Activated effector memory CD4-positive, alpha-beta T cell treated with anti-CD3 and anti-CD28 coated beads, Interleukin-2, amount 50 U/mL, for 16 hours (primary cell): ENCODE measurements at regions not wholly inside any gene's neighbourhood (a gene's known extent, or its start where the extent isn't known, plus 50 kb on each side); places are given as distances from the start of the nearest gene placed in this dataset.

Experiments used
- DNase-seq: peaks from one replicate; pipeline ENCODE4 v3.0.0-alpha.2; 2020

GRCh38 chr12:107283652-107284051 is 190.3 kb upstream of the CRY1 start:
- DNase-seq: no peak

DNA sequence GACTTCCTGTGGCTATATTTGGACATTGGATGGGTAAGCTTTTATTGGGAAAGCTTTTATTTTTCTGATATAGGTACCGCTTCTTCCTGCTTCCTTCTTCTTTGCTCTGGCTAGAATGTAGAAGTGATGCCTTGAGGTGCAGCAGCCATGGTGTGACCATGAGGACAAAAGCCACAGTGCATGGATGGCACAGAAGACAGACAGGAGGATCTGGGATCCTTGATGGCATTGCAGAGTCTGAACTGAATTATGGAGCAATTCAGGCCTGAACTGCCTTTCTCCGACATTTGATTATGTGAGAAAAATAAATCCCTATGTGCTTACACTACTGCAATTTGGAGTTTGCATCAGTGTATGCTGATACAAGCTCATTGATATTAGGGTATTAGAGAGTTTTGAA is 191.3 kb upstream of the CRY1 start:
- no peak for DNase-seq

- DNase-seq: peak; percentile 68
Measured at GRCh38 chr12:107287436-107288413, 194.4 kb upstream of the CRY1 start.

GRCh38 chr12:107288414-107289127 is 195.2 kb upstream of the CRY1 start:
- no peak for DNase-seq

DNA sequence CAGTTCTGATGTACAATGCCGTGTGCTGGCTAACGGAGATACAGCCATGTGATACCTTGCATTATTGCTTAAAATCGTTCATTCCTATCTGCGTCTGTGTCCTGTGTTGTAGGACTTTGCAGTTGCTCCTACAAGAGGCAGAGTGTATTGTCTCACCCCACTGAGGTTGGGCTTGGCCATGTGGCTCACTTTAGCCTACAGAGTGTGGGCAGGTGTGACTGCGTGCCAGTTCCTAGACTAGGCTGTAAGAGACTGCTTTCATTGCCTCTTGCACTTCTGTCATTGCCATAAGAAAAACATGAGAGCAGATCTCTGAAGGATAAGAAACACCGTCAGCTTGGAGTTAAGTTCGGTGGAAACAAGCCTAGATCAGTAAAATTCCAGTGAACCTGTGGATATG is 197.7 kb upstream of the CRY1 start:
- no peak for DNase-seq

GRCh38 chr12:107296681-107297089 is 203.3 kb upstream of the CRY1 start:
- no peak for DNase-seq

DNA sequence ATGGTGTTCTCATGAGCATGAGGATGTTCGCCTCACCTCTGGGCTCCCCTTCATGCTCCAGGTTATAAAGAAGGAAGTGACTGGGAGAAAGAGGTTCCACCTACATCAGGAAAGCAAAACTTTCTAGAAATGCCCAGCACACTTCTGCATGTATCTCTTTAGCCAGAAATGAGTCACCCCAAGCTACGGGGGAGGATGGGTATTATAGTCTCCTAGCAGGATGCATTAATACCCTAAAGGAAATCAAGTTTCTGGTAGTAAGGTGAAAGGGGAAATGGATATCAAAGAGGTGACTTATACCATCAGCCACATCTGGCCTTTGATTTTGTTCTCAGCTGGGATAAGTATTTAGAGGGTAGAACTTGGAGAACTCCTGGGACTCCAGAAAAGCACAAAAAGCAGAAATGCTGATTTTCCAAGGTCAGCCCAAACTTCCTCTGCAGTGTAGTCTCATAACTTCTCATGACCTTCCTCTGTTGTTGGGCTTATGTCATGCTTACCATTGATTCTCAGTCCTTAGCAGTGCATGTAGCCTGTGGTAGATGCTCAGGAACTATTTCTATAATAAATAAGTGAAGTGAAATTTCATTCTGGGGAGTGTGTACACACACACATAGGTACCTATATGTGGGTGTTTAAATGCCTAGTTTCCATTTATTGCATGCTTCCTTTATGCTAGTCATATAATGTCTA is 209.4 kb upstream of the CRY1 start:
- no peak for DNase-seq

DNA sequence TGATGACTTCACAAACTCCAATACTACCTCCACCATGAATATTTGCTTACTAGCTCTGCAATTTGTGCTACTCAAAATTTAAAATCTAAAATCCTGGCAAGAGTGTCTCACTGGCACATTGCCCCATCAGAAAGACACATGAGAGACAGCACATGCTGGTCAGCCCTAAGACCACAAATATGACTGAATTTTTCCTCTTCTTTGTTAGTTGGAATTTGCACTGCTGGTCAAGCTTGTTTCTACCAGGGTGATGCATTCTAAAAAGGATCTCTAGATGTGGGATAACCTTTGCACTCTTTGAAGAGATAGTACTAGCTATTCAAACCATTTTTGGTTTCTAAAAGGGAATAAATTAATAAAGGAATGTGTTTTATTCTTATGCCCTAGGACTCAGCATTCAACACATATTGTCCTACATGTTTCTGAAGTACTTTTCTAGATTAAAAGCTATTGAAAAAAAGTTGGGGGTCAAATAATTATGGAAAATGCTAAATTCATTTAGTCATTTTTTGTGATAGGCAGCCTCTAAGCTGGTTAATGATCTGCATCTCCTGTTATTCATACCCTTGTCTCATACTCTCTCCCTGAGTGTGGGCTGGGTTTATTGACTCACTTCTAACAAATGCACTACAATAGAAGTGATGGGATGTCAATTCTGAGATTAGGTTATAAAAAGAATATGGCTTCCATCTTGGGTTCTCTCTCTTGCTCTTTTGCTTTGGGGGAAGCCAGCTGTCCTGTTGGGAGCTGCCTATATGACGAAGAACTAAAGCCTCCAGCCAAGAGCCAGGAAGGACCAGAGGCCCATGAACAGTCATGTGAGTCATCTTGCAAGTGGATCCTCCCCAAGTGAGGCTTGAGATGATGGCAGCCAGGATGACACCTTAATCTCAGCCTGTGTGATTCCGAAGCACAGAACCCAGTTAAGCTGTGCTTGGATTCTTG is 211.5 kb upstream of the CRY1 start:
- no peak for DNase-seq

GRCh38 chr12:107306141-107306659 is 212.9 kb upstream of the CRY1 start:
- DNase-seq: no peak

DNA sequence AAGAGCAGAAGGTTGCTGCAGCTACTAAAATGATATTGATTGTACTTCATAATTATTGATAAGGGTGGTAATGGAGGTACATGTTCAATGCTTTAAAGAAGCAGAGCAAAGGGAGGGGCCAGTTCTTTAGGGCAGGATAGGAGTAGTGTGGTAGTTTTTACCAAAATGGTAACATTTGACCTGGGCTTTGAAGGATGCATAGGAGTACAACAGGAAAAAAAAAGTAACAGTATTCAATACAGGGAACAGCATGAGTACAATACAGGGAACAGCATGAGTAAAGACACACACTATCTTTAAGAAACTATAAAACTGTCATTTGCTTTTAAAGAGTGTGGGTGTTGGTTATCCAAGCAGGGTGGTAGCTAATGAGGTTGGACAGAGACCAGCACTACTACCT is 215.0 kb upstream of the CRY1 start:
- DNase-seq: no peak

DNA sequence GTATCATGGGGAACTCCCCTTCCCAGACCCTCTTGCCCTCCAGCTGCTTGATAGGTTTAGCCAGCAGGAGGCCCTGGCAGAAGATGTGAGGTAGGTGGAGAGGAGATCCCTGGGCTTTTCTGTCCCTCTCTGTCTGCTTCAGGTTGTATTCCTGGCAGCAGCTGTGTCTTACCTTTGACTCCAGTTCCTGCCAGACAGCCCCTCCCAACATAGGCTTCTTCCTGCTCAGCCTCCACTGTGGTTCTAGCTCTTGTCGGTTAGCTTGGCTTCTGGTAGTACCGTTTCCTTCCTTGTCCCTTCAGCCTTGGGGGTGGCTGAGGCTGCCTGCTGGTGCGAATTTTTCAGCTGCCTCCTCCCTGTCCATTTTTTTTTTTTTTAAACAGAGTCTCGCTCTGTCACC is 215.7 kb upstream of the CRY1 start:
- no peak for DNase-seq

DNA sequence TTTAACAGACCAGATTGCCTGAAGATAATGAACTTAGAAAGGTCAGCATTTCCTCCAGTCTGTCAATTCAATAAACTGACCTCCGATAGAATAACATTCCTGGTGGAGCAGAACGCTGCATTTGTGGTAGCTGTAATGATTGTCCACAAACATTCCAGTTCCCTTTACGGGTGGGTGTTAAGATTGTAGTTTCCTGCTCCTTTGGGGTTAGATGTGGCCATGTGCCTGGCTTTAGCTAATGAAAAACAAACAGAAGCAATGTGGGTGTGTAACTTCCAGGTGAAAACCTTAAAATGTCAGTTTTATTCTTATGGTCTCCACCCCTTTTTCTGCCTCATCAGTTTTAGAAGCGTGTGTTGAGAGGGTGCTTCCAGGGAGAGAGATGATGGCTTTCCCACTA is 217.3 kb upstream of the CRY1 start:
- no peak for DNase-seq

- DNase-seq: no peak
Measured at GRCh38 chr12:107311682-107312081, 218.3 kb upstream of the CRY1 start.

GRCh38 chr12:107317751-107318555 is 224.6 kb upstream of the CRY1 start:
- DNase-seq: peak; percentile 92

- DNase-seq: no peak
Measured at GRCh38 chr12:107318556-107318805, 225.1 kb upstream of the CRY1 start.

DNA sequence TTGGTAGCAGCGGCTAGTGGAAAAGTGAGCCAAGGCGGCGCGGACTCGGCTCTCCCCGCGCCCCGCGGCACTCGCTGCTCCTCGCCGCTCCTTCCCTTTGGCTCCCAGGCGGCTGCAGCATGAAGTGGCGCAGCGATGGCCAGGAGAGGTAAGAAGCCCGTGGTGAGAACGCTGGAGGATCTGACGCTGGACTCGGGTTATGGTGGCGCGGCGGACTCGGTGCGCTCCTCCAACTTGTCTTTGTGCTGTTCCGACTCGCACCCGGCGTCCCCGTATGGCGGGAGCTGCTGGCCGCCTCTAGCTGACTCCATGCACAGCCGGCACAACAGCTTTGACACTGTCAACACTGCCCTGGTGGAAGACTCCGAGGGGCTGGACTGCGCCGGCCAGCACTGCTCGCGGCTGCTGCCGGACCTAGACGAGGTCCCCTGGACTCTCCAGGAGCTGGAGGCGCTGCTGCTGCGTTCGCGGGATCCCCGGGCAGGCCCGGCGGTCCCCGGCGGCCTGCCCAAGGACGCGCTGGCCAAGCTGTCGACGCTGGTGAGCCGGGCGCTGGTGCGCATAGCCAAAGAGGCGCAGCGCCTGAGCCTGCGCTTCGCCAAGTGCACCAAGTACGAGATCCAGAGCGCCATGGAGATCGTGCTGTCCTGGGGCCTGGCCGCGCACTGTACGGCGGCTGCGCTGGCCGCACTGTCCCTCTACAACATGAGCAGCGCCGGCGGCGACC is 225.6 kb upstream of the CRY1 start:
- DNase-seq: peak; percentile 68

- DNase-seq: no peak
Measured at GRCh38 chr12:107319533-107320032, 226.2 kb upstream of the CRY1 start.

GRCh38 chr12:107320033-107320928 is 226.9 kb upstream of the CRY1 start:
- DNase-seq: peak; percentile 91

DNA sequence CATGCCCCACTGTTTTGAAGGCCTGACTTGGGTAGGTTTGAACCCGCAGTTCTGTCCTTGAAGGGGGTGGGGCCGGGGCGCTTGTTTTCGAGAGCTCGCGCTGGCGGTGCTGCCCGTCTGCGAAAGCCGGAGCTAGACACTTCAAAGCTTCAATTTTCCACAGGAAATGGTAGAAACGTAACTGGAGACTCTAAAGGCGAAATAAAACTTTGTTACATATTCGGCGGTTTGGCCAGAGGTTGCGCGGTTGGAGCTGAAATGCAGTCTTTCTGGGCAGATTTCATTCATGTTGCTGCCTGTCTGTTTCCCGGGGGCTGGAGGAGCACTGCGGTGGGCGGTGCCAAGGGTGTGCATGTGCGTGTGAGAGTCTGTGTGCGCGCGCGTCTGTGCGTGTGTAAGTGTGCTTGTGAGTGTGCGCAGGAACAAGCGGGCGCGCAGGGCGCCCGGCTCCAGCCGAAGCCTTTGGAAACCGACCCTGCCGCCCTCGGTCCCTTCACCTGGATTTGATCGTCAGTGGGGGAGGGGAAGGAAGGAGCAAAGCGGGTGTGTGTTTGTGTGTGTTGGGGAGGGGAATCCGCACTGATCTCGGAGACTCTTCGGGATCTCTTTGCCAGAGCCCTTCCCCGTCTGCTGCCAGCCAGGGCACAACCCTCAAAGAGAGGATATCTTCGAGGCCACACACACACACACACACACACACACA is 227.7 kb upstream of the CRY1 start:
- DNase-seq: peak; percentile 85
